ENCODE measurements at regions not wholly inside any gene's neighbourhood (a gene's known extent, or its start where the extent isn't known, plus 50 kb on each side); places are given as distances from the start of the nearest gene placed in this dataset.

GRCh38 chr13:103692442-103692841 is 626.2 kb upstream of the SLC10A2 start:
- TF ChIP-seq CTCF (IDR thresholded peaks at IDR 0.05; ENCODE audit: low read depth, low read length, poor library complexity, severe bottlenecking) (no peak), EZH2phosphoT487 (IDR thresholded peaks at IDR 0.05; ENCODE audit: borderline replicate concordance, low read length) (no peak)
